Smooth muscle cell (in vitro differentiated cells): ENCODE measurements at regions not wholly inside any gene's neighbourhood (a gene's known extent, or its start where the extent isn't known, plus 50 kb on each side); places are given as distances from the start of the nearest gene placed in this dataset.

Experiments
- DNase-seq: peaks from one replicate; lab custom pipeline; 2025; ENCODE audit not compliant: unreplicated experiment; lab: John Stamatoyannopoulos, UW
- H2AFZ ChIP-seq: fragments of 200-600 bp; sonication (generic); 2 replicates; pipeline ENCODE4 v1.6.0; 2016; ENCODE audit warnings: antibody characterized with exemption, low read depth, mild to moderate bottlenecking
- H3F3A ChIP-seq: fragments of 200-600 bp; sonication (generic); 2 replicates; pipeline ENCODE4 v1.6.0; 2017; ENCODE audit warnings: antibody characterized with exemption, low read depth
- H3K27ac ChIP-seq: fragments of 200-600 bp; sonication (generic); 2 replicates; pipeline ENCODE4 v1.5.1; 2016; ENCODE audit warnings: low read depth, mild to moderate bottlenecking
- H3K27me3 ChIP-seq: fragments of 200-600 bp; sonication (generic); 2 replicates; pipeline ENCODE4 v1.6.1; 2016; ENCODE audit warnings: low read depth, mild to moderate bottlenecking
- H3K36me3 ChIP-seq: fragments of 200-600 bp; sonication (generic); 2 replicates; pipeline ENCODE4 v1.5.1; 2016; ENCODE audit warnings: low read depth
- H3K4me1 ChIP-seq: fragments of 200-600 bp; sonication (generic); 2 replicates; pipeline ENCODE4 v1.5.1; 2016; ENCODE audit warnings: low read depth
- H3K4me2 ChIP-seq: fragments of 200-600 bp; sonication (generic); 2 replicates; pipeline ENCODE4 v1.6.0; 2016; ENCODE audit warnings: mild to moderate bottlenecking
- H3K4me3 ChIP-seq: fragments of 200-600 bp; sonication (generic); 2 replicates; pipeline ENCODE4 v1.5.1; 2016; ENCODE audit warnings: mild to moderate bottlenecking
- H3K79me2 ChIP-seq: fragments of 200-600 bp; sonication (generic); 2 replicates; pipeline ENCODE4 v1.6.0; 2016; ENCODE audit warnings: low read depth, mild to moderate bottlenecking
- H3K9ac ChIP-seq: fragments of 200-600 bp; sonication (generic); 2 replicates; pipeline ENCODE4 v1.6.0; 2016; ENCODE audit warnings: low read depth
- H3K9me3 ChIP-seq: fragments of 200-600 bp; sonication (generic); replicated peaks from 2 replicates; pipeline ENCODE4 v1.5.1; 2016; ENCODE audit warnings: low read depth
- H4K20me1 ChIP-seq: fragments of 200-600 bp; sonication (generic); 2 replicates; pipeline ENCODE4 v1.6.0; 2016; ENCODE audit warnings: low read depth
- CTCF ChIP-seq: fragments of 200-600 bp; sonication (generic); IDR thresholded peaks from 2 replicates; pipeline ENCODE4 v1.5.1; 2017; ENCODE audit warnings: borderline replicate concordance, mild to moderate bottlenecking, antibody characterized with exemption; ENCODE audit not compliant: insufficient read depth, poor library complexity, severe bottlenecking
- WGBS: methylation state at CpG from one replicate; pipeline ENCODE4 v1.1.7; 2016; ENCODE audit warnings: low lambda C conversion rate; 5-methylcytosine and 5-hydroxymethylcytosine counted together

- no peak for DNase-seq
- Histone ChIP-seq H3K27ac (peak overlapping the region; percentile 24), H3K4me3 (no peak overlapping the region), H2AFZ (peak overlapping the region; percentile 35), H3K27me3 (no peaks in the 10 kb centered on the region), H3K9me3 (no peaks in the 10 kb centered on the region), H3F3A (peaks cover 9% of the 10 kb centered on the region), H3K36me3 (no peaks in the 10 kb centered on the region), H3K4me2 (peak overlapping the region; percentile 49), H3K4me1 (peaks cover 17% of the 10 kb centered on the region), H3K79me2 (peaks cover 12% of the 10 kb centered on the region), H4K20me1 (no peaks in the 10 kb centered on the region), H3K9ac (no peak overlapping the region)
- no peak for TF ChIP-seq CTCF
- 18% methylated on average over 8 of the region's 8 CpGs for WGBS
Observed at GRCh38 chr1:223030871-223031400, 112.1 kb downstream of the TLR5 start.

GRCh38 chr1:223031733-223032601 is 111.1 kb downstream of the TLR5 start:
- no peaks in the 10 kb centered on the region for H3K36me3 ChIP-seq
- H3K27me3 ChIP-seq: no peaks in the 10 kb centered on the region
- H4K20me1 ChIP-seq: no peaks in the 10 kb centered on the region
- H3K27ac ChIP-seq: peak overlapping the region; percentile 30
- H3K4me1 ChIP-seq: peaks cover 17% of the 10 kb centered on the region
- no peak for DNase-seq
- no peak overlapping the region for H3K9ac ChIP-seq
- no peaks in the 10 kb centered on the region for H3K9me3 ChIP-seq
- no peak for TF ChIP-seq CTCF
- peaks cover 12% of the 10 kb centered on the region for H3K79me2 ChIP-seq
- H3K4me2 ChIP-seq: peak overlapping the region; percentile 49
- H3F3A ChIP-seq: peaks cover 9% of the 10 kb centered on the region
- no peak overlapping the region for H3K4me3 ChIP-seq
- peak overlapping the region; percentile 35 for H2AFZ ChIP-seq
- WGBS: 24% methylated on average over 11 of the region's 11 CpGs

- H3K79me2 ChIP-seq: peaks cover 12% of the 10 kb centered on the region
- H3F3A ChIP-seq: peaks cover 9% of the 10 kb centered on the region
- 55% methylated on average over 3 of the region's 3 CpGs for WGBS
Observed at GRCh38 chr1:223033658-223034057, 109.4 kb downstream of the TLR5 start.

More at GRCh38 chr1:223033658-223034057, 109.4 kb downstream of the TLR5 start:
- Histone ChIP-seq H3K4me3 (no peak overlapping the region), H4K20me1 (no peaks in the 10 kb centered on the region), H3K36me3 (no peaks in the 10 kb centered on the region), H2AFZ (no peak overlapping the region), H3K27ac (no peak overlapping the region), H3K4me1 (peaks cover 17% of the 10 kb centered on the region), H3K9ac (no peak overlapping the region), H3K4me2 (no peak overlapping the region), H3K27me3 (no peaks in the 10 kb centered on the region), H3K9me3 (no peaks in the 10 kb centered on the region)
- no peak for TF ChIP-seq CTCF
- DNase-seq: no peak
